Thyroid gland (tissue), 4 donors: ENCODE measurements at regions not wholly inside any gene's neighbourhood (a gene's known extent, or its start where the extent isn't known, plus 50 kb on each side); places are given as distances from the start of the nearest gene placed in this dataset.

Source experiments
- CTCF ChIP-seq, 6 experiments: fragments of 200-600 bp in 3 of 6; fragments of 450-650 bp in 3 of 6; sonication (generic) in 3 of 6; IDR thresholded peaks; one replicate each; pipeline ENCODE4 v1.5.1; 2016 to 2019; ENCODE audit warnings: antibody characterized with exemption in 6 of 6, mild to moderate bottlenecking in 2 of 6, inconsistent platforms in 1 of 6, moderate library complexity in 1 of 6
- POLR2A ChIP-seq, 2 donors: fragments of 450-650 bp; IDR thresholded peaks; one replicate each; pipeline ENCODE4 v1.6.1; 2017; ENCODE audit warnings: antibody characterized with exemption in 2 of 2, mild to moderate bottlenecking in 2 of 2, moderate library complexity in 1 of 2

- TF ChIP-seq CTCF (IDR thresholded peaks at IDR 0.05) = no peak
- TF ChIP-seq POLR2A (IDR thresholded peaks at IDR 0.05) = no peak
Observed at GRCh38 chr3:78258798-78259197, 1218.9 kb downstream of the ROBO2 start.
